GM12872 (cell line): ENCODE measurements at regions not wholly inside any gene's neighbourhood (a gene's known extent, or its start where the extent isn't known, plus 50 kb on each side); places are given as distances from the start of the nearest gene placed in this dataset.

Source experiments
- TF ChIP-seq, protein P1 (sequence below): IDR thresholded peaks from 3 replicates; pipeline ENCODE4 v1.5.1; 2011; ENCODE audit warnings: low read depth, mild to moderate bottlenecking, low read length, moderate library complexity; ENCODE audit not compliant: insufficient read depth

- TF ChIP-seq, protein P1, sequence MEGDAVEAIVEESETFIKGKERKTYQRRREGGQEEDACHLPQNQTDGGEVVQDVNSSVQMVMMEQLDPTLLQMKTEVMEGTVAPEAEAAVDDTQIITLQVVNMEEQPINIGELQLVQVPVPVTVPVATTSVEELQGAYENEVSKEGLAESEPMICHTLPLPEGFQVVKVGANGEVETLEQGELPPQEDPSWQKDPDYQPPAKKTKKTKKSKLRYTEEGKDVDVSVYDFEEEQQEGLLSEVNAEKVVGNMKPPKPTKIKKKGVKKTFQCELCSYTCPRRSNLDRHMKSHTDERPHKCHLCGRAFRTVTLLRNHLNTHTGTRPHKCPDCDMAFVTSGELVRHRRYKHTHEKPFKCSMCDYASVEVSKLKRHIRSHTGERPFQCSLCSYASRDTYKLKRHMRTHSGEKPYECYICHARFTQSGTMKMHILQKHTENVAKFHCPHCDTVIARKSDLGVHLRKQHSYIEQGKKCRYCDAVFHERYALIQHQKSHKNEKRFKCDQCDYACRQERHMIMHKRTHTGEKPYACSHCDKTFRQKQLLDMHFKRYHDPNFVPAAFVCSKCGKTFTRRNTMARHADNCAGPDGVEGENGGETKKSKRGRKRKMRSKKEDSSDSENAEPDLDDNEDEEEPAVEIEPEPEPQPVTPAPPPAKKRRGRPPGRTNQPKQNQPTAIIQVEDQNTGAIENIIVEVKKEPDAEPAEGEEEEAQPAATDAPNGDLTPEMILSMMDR = no peak
Measured at GRCh38 chr4:110268790-110269189, 70.4 kb upstream of the ELOVL6 start.

DNA sequence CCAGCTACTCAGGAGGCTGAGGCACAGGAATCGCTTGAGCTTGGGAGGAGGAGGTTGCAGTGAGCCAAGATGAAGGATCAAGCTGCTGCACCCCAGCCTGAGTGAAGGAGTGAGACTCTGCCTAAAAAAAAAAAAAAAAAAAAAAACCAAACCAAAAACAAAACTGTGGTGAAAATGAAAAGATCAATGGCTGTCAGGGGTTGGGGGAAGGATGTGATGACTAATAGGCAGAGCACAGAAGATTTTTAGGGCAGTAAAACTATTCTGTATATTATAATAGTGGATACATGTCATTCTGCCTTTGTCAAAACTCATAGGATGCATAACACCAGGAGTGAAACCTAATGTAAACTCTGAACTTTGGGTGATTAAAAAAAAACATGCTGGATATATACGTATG is 69.9 kb upstream of the ELOVL6 start:
- TF ChIP-seq, protein P1 = no peak

GRCh38 chr4:110266136-110266535 is 67.7 kb upstream of the ELOVL6 start:
- TF ChIP-seq, protein P1 = no peak

GRCh38 chr4:110265001-110265400 is 66.6 kb upstream of the ELOVL6 start:
- TF ChIP-seq, protein P1 = no peak

GRCh38 chr4:110260299-110260698 is 61.9 kb upstream of the ELOVL6 start:
- TF ChIP-seq, protein P1 = no peak

DNA sequence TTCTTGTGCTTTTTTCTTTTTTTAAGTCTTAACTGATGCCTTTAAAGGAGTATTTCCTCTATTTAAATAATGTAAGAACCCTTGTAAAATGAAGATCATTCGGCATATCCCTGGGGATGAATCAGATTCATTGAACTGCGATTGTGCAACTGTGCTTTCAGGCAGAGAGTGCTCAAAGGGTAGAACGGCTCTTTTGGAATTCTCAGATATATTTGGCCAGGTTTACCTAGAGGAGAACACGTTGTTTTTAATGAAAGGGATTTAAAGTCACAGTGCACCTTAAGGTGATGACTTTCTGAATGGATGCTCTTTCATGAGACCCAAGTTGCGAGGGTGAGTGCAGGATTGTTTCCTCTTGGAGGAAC is 51.6 kb upstream of the ELOVL6 start:
- TF ChIP-seq, protein P1 = no peak

- TF ChIP-seq, protein P1 = no peak
Measured at GRCh38 chr4:110248831-110249253, 50.4 kb upstream of the ELOVL6 start.
